Small intestine (tissue), 7 donors: ENCODE measurements at regions not wholly inside any gene's neighbourhood (a gene's known extent, or its start where the extent isn't known, plus 50 kb on each side); places are given as distances from the start of the nearest gene placed in this dataset.

Source experiments
- DNase-seq, 2 donors: peaks; one replicate each; pipeline versions ENCODE4 v3.0.0 to v3.0.0-alpha.2; 2013
- FAIRE-seq: peaks from 2 replicates; lab custom pipeline; 2012; peaks lifted over from hg19 to GRCh38; lab: Jason Lieb, UNC
- H3K27ac ChIP-seq, 3 donors: one replicate each; pipeline ENCODE4 v1.5.1; 2013; ENCODE audit warnings: low read length in 2 of 3, mild to moderate bottlenecking in 2 of 3, control low read depth in 1 of 3, inconsistent platforms in 1 of 3, low read depth in 1 of 3, moderate library complexity in 1 of 3
- H3K27me3 ChIP-seq, 3 donors: one replicate each; pipeline ENCODE4 v1.6.1; 2013; ENCODE audit warnings: low read length in 3 of 3, inconsistent platforms in 1 of 3; ENCODE audit not compliant: control insufficient read depth in 3 of 3, insufficient read depth in 3 of 3
- H3K36me3 ChIP-seq, 3 donors: one replicate each; pipeline ENCODE4 v1.6.1; 2013; ENCODE audit warnings: low read length in 3 of 3, inconsistent platforms in 1 of 3, low read depth in 1 of 3, mild to moderate bottlenecking in 1 of 3, moderate library complexity in 1 of 3; ENCODE audit not compliant: control insufficient read depth in 3 of 3, insufficient read depth in 2 of 3
- H3K4me1 ChIP-seq, 3 donors: one replicate each; pipeline ENCODE4 v1.6.1; 2013; ENCODE audit warnings: low read length in 2 of 3, inconsistent platforms in 1 of 3, low read depth in 1 of 3, mild to moderate bottlenecking in 1 of 3, moderate library complexity in 1 of 3; ENCODE audit not compliant: control insufficient read depth in 3 of 3, insufficient read depth in 2 of 3
- H3K4me3 ChIP-seq, 3 donors: one replicate each; pipeline ENCODE4 v1.5.1; 2013; ENCODE audit warnings: low read length in 3 of 3, control low read depth in 1 of 3, inconsistent platforms in 1 of 3, low read depth in 1 of 3, mild to moderate bottlenecking in 1 of 3, moderate library complexity in 1 of 3
- H3K9me3 ChIP-seq, 2 donors: one replicate each; pipeline ENCODE4 v1.6.1; 2013; ENCODE audit warnings: low read depth in 1 of 2, low read length in 1 of 2; ENCODE audit not compliant: control insufficient read depth in 2 of 2, insufficient read depth in 1 of 2
- WGBS, 3 donors: extraction: QIAGEN DNeasy Blood & Tissue Kit; methylation state at CpG; one replicate each; pipeline ENCODE4 v1.1.7; 2013; 5-methylcytosine and 5-hydroxymethylcytosine counted together
- donor health status: healthy with polysubstance abuse.
- donor health status: control.
- donor health status: control.
- donor health status: Bipolar disorder and iron deficiency.
- donor health status: healthy.

- WGBS, 3 donors: 53 to 70% (median 59%) methylated on average over 3 of the region's 3 CpGs
- H3K9me3 ChIP-seq: no peaks in the 10 kb centered on the region
- no peak overlapping the region for H3K27ac ChIP-seq
- FAIRE-seq (no peak), DNase-seq (no peak)
- H3K36me3 ChIP-seq: no peaks in the 10 kb centered on the region
- H3K4me3 ChIP-seq: no peak overlapping the region
- no peaks in the 10 kb centered on the region for H3K27me3 ChIP-seq
- H3K4me1 ChIP-seq: no peaks in the 10 kb centered on the region
These were observed 67.0 kb upstream of the RPS23 start for GRCh38 chr5:82345108-82345507.

- FAIRE-seq: no peak
- H3K4me1 ChIP-seq: no peaks in the 10 kb centered on the region
- DNase-seq: no peak
- H3K36me3 ChIP-seq: no peaks in the 10 kb centered on the region
- no peak overlapping the region for H3K4me3 ChIP-seq
- no peak overlapping the region for H3K27ac ChIP-seq
- no peaks in the 10 kb centered on the region for H3K9me3 ChIP-seq
- WGBS, 3 donors: 70 to 89% (median 83%) methylated on average over 1 of the region's 1 CpG
- H3K27me3 ChIP-seq: no peaks in the 10 kb centered on the region
These were observed 63.2 kb upstream of the RPS23 start for GRCh38 chr5:82341325-82341724.

- Histone ChIP-seq H3K36me3 (no peaks in the 10 kb centered on the region), H3K4me1 (no peaks in the 10 kb centered on the region), H3K27ac (no peak overlapping the region), H3K27me3 (no peaks in the 10 kb centered on the region), H3K4me3 (no peak overlapping the region), H3K9me3 (no peaks in the 10 kb centered on the region)
- DNase-seq (no peak), FAIRE-seq (no peak)
- 88 to 94% (median 89%) methylated on average over 5 of the region's 5 CpGs for WGBS, 3 donors
These were observed 62.6 kb upstream of the RPS23 start for GRCh38 chr5:82340799-82341198.

GRCh38 chr5:82339792-82340191 lies 61.6 kb upstream of the RPS23 start:
- no peak overlapping the region for H3K4me3 ChIP-seq
- H3K36me3 ChIP-seq: no peaks in the 10 kb centered on the region
- H3K27me3 ChIP-seq: no peaks in the 10 kb centered on the region
- 85 to 95% (median 89%) methylated on average over 3 of the region's 3 CpGs for WGBS, 3 donors
- DNase-seq (no peak), FAIRE-seq (no peak)
- no peak overlapping the region for H3K27ac ChIP-seq
- no peaks in the 10 kb centered on the region for H3K9me3 ChIP-seq
- H3K4me1 ChIP-seq: no peaks in the 10 kb centered on the region

GRCh38 chr5:82338771-82339373 lies 60.7 kb upstream of the RPS23 start:
- FAIRE-seq: no peak
- no peak for DNase-seq
- Histone ChIP-seq H3K4me1 (no peaks in the 10 kb centered on the region), H3K27ac (no peak overlapping the region), H3K36me3 (no peaks in the 10 kb centered on the region), H3K4me3 (no peak overlapping the region), H3K27me3 (no peaks in the 10 kb centered on the region), H3K9me3 (no peaks in the 10 kb centered on the region)
- WGBS, 3 donors: 86 to 89% (median 87%) methylated on average over 5 of the region's 5 CpGs

GRCh38 chr5:82336959-82337351 lies 58.8 kb upstream of the RPS23 start:
- no peak overlapping the region for H3K4me3 ChIP-seq
- H3K27me3 ChIP-seq: no peaks in the 10 kb centered on the region
- 91 to 97% (median 95%) methylated on average over 1 of the region's 1 CpG for WGBS, 3 donors
- H3K36me3 ChIP-seq: no peaks in the 10 kb centered on the region
- H3K27ac ChIP-seq: no peak overlapping the region
- DNase-seq: no peak
- H3K9me3 ChIP-seq: no peaks in the 10 kb centered on the region
- no peak for FAIRE-seq
- no peaks in the 10 kb centered on the region for H3K4me1 ChIP-seq

GRCh38 chr5:82336226-82336958 lies 58.2 kb upstream of the RPS23 start:
- FAIRE-seq (no peak), DNase-seq (no peak)
- WGBS, 3 donors: 89 to 94% (median 93%) methylated on average over 3 of the region's 3 CpGs
- no peak overlapping the region for H3K27ac ChIP-seq
- H3K36me3 ChIP-seq: no peaks in the 10 kb centered on the region
- no peaks in the 10 kb centered on the region for H3K27me3 ChIP-seq
- no peaks in the 10 kb centered on the region for H3K4me1 ChIP-seq
- no peak overlapping the region for H3K4me3 ChIP-seq
- H3K9me3 ChIP-seq: no peaks in the 10 kb centered on the region

- H3K4me1 ChIP-seq: no peaks in the 10 kb centered on the region
- no peaks in the 10 kb centered on the region for H3K9me3 ChIP-seq
- no peak for DNase-seq
- H3K4me3 ChIP-seq: no peak overlapping the region
- H3K36me3 ChIP-seq: no peaks in the 10 kb centered on the region
- WGBS, 3 donors: 84 to 87% (median 87%) methylated on average over 5 of the region's 5 CpGs
- H3K27me3 ChIP-seq: no peaks in the 10 kb centered on the region
- H3K27ac ChIP-seq: no peak overlapping the region
- no peak for FAIRE-seq
These were observed 57.7 kb upstream of the RPS23 start for GRCh38 chr5:82335806-82336205.
